Thyroid gland (tissue), 4 donors: ENCODE measurements at regions not wholly inside any gene's neighbourhood (a gene's known extent, or its start where the extent isn't known, plus 50 kb on each side); places are given as distances from the start of the nearest gene placed in this dataset.
A peak's percentile ranks its signal among the peaks of the same experiment; 100 is the strongest.
"Not testable (repeated sequence)": the region's sequence is repeated elsewhere in the genome, so short reads cannot be mapped to it uniquely, and the experiment has no call there.

ENCODE experiments used
- DNase-seq, 2 donors: peaks; one replicate each; pipeline ENCODE4 v3.0.0-alpha.2; 2019
- H3K27ac ChIP-seq, 3 donors: fragments of 200-600 bp; sonication (generic); 1 replicate in 2 of 3; 2 replicates in 1 of 3; pipeline ENCODE4 v1.5.1; 2016 to 2019; ENCODE audit warnings: mild to moderate bottlenecking in 1 of 3, moderate library complexity in 1 of 3
- H3K27me3 ChIP-seq: fragments of 200-600 bp; sonication (generic); one replicate; pipeline ENCODE4 v1.5.1; 2019
- H3K36me3 ChIP-seq, 2 donors: fragments of 200-600 bp; sonication (generic); one replicate each; pipeline ENCODE4 v1.5.1; 2016 to 2019
- H3K4me1 ChIP-seq, 2 donors: fragments of 200-600 bp; sonication (generic); one replicate each; pipeline ENCODE4 v1.5.1; 2017 to 2019
- H3K4me3 ChIP-seq, 3 donors: fragments of 200-600 bp; sonication (generic); replicated peaks in 1 of 3; 1 replicate in 2 of 3; 2 replicates in 1 of 3; pipeline ENCODE4 v1.5.1; 2016; ENCODE audit warnings: mild to moderate bottlenecking in 1 of 3
- H3K9me3 ChIP-seq: fragments of 200-600 bp; sonication (generic); one replicate; pipeline ENCODE4 v1.5.1; 2017
- CTCF ChIP-seq, 6 experiments: fragments of 200-600 bp in 3 of 6; fragments of 450-650 bp in 3 of 6; sonication (generic) in 3 of 6; IDR thresholded peaks; one replicate each; pipeline ENCODE4 v1.5.1; 2016 to 2019; ENCODE audit warnings: antibody characterized with exemption in 6 of 6, mild to moderate bottlenecking in 2 of 6, inconsistent platforms in 1 of 6, moderate library complexity in 1 of 6
- POLR2A ChIP-seq, 2 donors: fragments of 450-650 bp; IDR thresholded peaks; one replicate each; pipeline ENCODE4 v1.6.1; 2017; ENCODE audit warnings: antibody characterized with exemption in 2 of 2, mild to moderate bottlenecking in 2 of 2, moderate library complexity in 1 of 2
- WGBS, 2 donors: methylation state at CpG; one replicate each; pipeline ENCODE4 v1.1.5; 2017; 5-methylcytosine and 5-hydroxymethylcytosine counted together
- intact Hi-C: fragments of 100-400 bp; cut with DNase I; formaldehyde crosslinking; loops from one replicate; pipeline ENCODE4 v1.15.1; 2023

- H3K27me3 ChIP-seq, H3K9me3 ChIP-seq, H3K4me3 ChIP-seq, intact Hi-C loops, H3K27ac ChIP-seq, DNase-seq, H3K36me3 ChIP-seq: not testable (repeated sequence)
- H3K4me1 ChIP-seq = peaks cover 13 to 16% of the 10 kb centered on the region in 2 donors
- WGBS, 2 donors = 90 to 92% methylated on average over 7 of the region's 7 CpGs
These were observed 97.5 kb downstream of the ZNF664 start for GRCh38 chr12:124070394-124071074.

GRCh38 chr12:124071075-124071443, 98.0 kb downstream of the ZNF664 start:
- no peaks in the 10 kb centered on the region for H3K9me3 ChIP-seq
- peak in 1 of 2 donors; percentile 5 for DNase-seq
- WGBS, 2 donors = 24 to 39% methylated on average over 3 of the region's 3 CpGs
- H3K4me3 ChIP-seq = no peak overlapping the region
- no peaks in the 10 kb centered on the region for H3K27me3 ChIP-seq
- no peak for TF ChIP-seq POLR2A (IDR thresholded peaks at IDR 0.05)
- no peak for TF ChIP-seq CTCF (IDR thresholded peaks at IDR 0.05)
- intact Hi-C loops = no loop called here
- H3K27ac ChIP-seq = no peak overlapping the region
- no peaks in the 10 kb centered on the region for H3K36me3 ChIP-seq
- H3K4me1 ChIP-seq = peaks cover 13 to 16% of the 10 kb centered on the region in 2 donors

- TF ChIP-seq CTCF (IDR thresholded peaks at IDR 0.05) (no peak), POLR2A (IDR thresholded peaks at IDR 0.05) (no peak)
- DNase-seq = no peak
- H3K4me1 ChIP-seq = peaks cover 13 to 16% of the 10 kb centered on the region in 2 donors
- no peaks in the 10 kb centered on the region for H3K9me3 ChIP-seq
- no peaks in the 10 kb centered on the region for H3K36me3 ChIP-seq
- WGBS, 2 donors = 86 to 89% methylated on average over 8 of the region's 8 CpGs
- no peaks in the 10 kb centered on the region for H3K27me3 ChIP-seq
- no peak overlapping the region for H3K4me3 ChIP-seq
- intact Hi-C loops = no loop called here
- no peak overlapping the region for H3K27ac ChIP-seq
These were observed 100.5 kb downstream of the ZNF664 start for GRCh38 chr12:124073356-124074035.

- Histone ChIP-seq H3K36me3 (no peaks in the 10 kb centered on the region), H3K27ac (no peak overlapping the region), H3K9me3 (no peaks in the 10 kb centered on the region), H3K4me3 (no peak overlapping the region), H3K4me1 (peaks cover 7 to 14% of the 10 kb centered on the region in 2 donors), H3K27me3 (no peaks in the 10 kb centered on the region)
- DNase-seq = no peak
- 90 to 98% methylated on average over 4 of the region's 4 CpGs for WGBS, 2 donors
- intact Hi-C loops = no loop called here
- no peak for TF ChIP-seq POLR2A (IDR thresholded peaks at IDR 0.05)
- no peak for TF ChIP-seq CTCF (IDR thresholded peaks at IDR 0.05)
These were observed 102.8 kb downstream of the ZNF664 start for GRCh38 chr12:124075841-124076240.

- no peaks in the 10 kb centered on the region for H3K9me3 ChIP-seq
- H3K4me1 ChIP-seq = no peaks in the 10 kb centered on the region
- no peaks in the 10 kb centered on the region for H3K27me3 ChIP-seq
- no peak for DNase-seq
- H3K36me3 ChIP-seq = no peaks in the 10 kb centered on the region
- intact Hi-C loops = no loop called here
- 62 to 82% methylated on average over 9 of the region's 9 CpGs for WGBS, 2 donors
- H3K27ac ChIP-seq = no peak overlapping the region
- H3K4me3 ChIP-seq = no peak overlapping the region
- TF ChIP-seq CTCF (IDR thresholded peaks at IDR 0.05) (no peak), POLR2A (IDR thresholded peaks at IDR 0.05) (no peak)
These were observed 104.7 kb downstream of the ZNF664 start for GRCh38 chr12:124077701-124078100.
